NCI-H1694 treated with DMSO at 0.1 percent for 48 hours (cell line): ENCODE measurements at regions not wholly inside any gene's neighbourhood (a gene's known extent, or its start where the extent isn't known, plus 50 kb on each side); places are given as distances from the start of the nearest gene placed in this dataset.
"Not testable (repeated sequence)": the region's sequence is repeated elsewhere in the genome, so short reads cannot be mapped to it uniquely, and the experiment has no call there.

Source experiments
- DNase-seq: peaks from one replicate; lab custom pipeline; 2025; lab: John Stamatoyannopoulos, UW

DNA sequence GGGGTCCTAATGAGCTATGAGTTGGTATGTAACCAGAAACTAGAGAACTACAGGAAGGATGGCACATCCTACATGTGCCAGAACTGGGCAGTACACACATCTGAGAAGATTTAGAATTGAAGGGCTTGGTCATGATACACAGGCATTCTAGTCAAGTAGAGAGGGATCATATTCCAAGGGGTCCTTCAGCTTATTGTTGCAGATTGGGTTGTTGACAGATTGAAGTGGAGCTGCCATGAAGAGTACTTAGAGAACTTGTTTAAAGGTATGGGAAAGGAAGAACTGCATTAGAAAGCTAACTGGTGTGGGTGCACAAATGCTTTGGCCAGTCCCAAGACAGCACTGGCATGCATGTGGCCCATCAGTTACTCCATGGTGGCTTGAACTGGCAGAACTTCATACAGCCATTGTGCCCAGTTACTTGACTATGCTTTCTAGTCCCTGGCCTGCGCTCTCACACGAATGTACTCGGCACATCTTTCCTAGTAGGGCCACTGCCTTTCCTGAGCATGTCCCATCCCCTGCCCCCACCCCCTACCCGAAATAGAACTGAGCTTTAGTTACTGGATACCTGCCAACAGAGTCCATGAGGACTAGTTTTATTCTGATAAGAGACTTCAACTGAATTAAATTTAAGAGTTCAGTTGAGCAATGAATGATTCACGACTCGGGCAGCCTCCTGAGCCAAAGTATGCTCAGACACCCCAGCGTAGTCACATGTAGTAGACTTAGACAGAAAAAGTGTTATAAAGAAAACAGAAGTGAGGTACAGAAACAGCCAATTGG, 64.0 kb downstream of the CCNG2 start:
- no peak for DNase-seq

DNA sequence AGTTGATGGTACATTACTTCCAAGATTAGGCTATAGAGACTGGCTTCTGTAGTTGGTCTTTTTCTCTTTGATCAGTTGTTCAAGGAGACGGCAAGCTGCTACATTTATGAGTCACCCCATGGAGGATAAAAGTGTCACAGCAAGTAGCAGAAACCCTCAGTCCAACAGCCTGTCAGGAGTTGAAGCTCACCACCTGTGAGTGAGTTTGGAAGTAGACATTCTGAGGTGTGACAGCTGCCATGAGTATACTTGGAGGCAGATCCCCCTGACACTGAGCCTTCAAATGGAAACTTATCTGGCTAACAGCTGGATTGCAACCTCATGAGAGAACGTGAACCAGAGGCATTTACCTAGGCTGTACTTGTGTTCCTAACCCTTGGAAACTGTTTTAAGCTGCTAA, 68.0 kb downstream of the CCNG2 start:
- DNase-seq = no peak

DNA sequence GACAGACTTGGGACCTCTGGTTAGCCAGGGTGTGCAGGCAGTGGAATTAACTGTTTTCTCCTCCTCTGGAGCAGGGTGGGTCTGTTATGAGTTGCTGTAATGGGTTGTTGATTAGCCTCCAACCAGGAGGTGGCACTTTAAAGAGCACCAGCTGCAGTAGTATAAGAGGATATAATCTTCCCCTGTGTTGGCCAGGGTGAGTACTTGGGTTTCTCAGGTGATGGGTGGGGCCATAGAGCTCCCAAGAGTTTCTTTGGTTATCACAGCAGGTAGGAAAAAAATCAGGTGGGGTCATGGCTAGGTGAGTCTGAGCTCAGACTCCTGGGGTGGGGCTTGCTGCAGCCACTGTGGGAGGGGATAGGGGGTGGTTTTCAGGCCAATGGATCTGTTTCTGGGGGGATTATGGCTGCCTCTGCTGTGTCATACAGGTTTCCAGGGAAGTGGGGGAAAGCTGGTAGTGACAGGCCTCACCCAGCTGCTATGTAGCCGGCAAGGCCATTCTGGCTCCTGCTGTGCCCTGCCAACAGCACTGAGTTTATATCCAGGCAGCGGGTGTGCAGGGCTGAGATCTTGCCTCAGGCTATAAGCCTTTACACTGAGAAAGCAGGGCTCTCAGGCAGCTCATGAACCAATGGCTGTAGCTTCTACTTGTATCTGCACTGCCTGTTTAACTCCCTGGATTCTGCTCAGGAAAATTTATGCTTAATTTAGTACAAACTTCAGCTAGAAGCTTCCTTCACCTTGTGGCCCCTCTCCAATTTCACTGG, 70.1 kb downstream of the CCNG2 start:
- no peak for DNase-seq

GRCh38 chr4:77229433-77229832, 72.4 kb downstream of the CCNG2 start:
- no peak for DNase-seq

GRCh38 chr4:77232653-77233052, 75.6 kb downstream of the CCNG2 start:
- DNase-seq = no peak

DNA sequence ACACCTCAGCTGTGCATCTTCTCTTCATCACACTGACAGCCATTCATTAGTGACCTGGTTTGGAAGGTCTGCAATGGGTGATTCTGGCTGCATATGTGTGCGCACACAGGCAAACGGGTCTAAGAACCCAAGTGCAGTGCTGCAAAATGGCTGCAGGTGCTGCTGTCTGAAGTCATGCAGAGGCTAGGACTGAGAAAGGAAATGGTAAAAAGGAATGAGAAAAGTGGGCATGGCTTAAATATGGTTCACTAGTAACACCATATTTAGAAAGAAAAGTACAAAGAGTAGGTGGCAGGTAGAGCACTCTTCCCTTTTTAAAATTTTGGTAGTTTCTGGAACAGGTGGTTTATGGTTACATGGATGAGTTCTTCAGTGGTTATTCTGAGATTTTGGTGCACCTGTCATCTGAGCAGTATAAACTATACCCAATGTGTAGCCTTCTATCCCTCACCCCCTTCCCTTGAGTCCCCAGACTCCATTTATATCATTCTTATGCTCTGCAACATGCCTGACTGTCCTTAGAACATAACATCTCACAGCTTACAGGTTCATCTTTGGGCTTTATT, 78.4 kb downstream of the CCNG2 start:
- DNase-seq = no peak

- DNase-seq = no peak
Measured at GRCh38 chr4:77236806-77237205, 79.8 kb downstream of the CCNG2 start.

DNA sequence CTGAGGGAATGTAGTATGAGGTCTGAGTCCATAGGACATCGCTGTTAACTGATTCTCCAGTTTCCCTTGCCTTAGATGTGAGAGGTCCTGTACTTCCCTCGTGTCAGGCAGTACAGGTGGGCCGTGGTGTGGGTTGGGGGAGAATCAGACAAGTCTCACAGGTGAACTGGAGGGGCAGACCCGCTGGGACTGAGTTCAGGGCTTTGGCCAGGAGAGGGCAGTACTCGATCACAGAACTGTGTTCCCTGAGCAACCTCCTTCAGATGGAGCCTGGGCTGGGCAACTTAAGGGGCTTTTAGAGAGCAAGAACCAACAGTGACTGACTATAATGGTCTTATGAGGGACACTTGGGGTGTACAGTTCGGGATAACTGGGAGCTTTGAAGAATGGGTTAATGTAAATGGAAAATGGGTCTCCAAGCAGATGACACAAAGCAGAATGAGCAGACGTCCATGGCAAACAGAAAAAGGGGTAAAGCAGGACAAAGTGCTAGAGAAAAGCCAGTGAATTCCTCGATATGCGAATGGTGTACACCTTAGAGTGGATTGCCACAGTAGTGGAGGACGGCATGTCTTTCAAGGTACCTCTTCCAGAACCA, 83.6 kb downstream of the CCNG2 start:
- DNase-seq = peak; percentile 20

- no peak for DNase-seq
Measured at GRCh38 chr4:77248805-77249204, 91.8 kb downstream of the CCNG2 start.

- DNase-seq = no peak
Measured at GRCh38 chr4:77251751-77252150, 94.7 kb downstream of the CCNG2 start.

DNA sequence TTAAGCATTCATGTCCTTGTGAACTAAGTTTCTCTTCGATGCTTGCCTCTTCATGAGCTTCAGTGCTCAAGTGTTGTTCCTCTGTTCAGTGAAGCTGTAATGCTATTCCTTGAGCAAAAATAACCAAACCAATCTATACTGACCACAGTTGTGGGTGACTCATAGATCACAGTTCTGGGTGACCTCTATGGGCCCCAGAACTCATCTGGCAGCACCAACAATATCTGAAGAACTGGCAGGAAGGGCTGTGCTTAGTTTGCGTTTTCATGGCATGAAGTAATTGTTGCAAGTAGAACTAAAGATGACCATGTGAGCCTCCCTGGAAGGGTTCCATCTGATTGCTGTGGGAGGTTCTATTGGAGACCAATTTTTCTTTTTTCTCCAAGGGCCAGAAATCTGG, 106.2 kb downstream of the CCNG2 start:
- DNase-seq = no peak

- DNase-seq = not testable (repeated sequence)
Measured at GRCh38 chr4:77263976-77264375, 107.0 kb downstream of the CCNG2 start.

DNA sequence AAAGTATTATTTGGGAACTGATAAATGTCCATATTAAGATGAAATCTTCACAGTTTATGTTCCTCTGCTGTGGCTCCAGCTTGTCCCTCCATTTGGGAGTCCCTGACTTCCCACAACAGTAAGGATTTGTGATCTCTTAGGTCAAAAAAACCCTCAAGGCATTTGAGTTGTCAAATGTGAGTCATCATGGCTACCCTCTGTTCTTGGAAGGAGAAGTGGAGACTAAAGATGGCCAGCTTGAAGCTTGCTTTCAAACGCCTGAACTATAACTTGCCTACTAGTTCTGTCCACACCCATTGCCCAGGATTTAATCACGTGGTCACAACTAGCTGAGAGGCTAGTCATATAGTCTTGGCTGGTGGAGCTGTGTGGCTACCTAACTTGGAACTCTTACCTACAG, 107.8 kb downstream of the CCNG2 start:
- DNase-seq = no peak

DNA sequence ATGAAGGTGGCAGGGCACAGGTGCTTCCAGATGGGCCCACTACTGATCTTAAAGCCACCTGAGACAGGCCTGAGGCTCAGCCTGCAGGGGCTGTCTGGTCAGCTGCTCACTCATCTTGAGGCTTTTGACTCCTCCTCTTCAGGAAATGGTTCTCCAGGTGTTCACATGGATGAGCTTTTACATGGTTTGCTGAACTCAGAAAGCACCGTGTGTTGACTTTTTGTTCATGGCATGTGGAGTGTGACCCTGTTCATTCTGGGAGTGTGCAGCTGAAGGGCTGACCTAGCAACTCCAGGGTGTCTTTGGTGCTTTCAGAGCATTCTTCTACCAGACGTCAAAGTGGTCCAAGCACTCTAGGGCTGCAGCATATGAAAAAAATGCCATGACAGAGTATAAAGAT, 111.1 kb downstream of the CCNG2 start:
- no peak for DNase-seq

DNA sequence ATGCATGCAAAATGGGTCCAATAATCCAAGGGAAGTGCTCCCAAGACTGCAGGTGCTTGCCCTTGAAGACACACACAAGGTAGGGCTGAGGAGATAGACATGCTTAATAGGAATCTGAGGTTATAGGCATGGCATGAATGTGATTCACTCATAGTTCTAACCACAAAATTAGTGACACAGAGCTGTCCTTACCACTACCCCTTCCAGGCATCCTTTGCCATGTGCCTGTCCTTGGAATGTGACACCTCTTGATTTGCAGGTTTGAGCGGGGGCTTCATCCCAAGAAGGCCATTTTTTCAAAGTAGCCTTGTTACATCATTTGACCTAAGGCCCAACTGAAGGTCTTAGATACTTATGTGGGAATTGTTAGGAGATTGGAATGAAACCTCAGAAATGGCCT, 112.5 kb downstream of the CCNG2 start:
- DNase-seq = no peak

GRCh38 chr4:77273412-77273811, 116.4 kb downstream of the CCNG2 start:
- no peak for DNase-seq

DNA sequence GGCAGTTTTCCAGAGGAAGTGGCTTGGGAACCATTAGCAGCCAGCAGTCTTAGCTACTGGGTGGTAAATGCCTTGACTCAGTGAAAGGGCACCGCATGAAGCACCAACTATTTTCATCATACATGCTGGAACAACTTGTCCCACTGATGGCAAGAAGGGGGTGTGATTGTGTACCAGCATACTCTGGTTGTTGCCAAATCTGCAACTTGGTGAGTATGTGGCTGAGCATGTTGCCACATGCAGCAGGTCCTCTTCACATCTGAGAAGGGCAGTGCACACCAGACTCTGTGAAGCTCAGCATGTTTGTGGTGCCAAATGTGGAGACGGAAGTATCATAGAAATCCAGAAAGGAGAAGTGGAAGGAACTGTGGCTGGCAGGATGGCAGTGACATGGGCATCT, 122.1 kb downstream of the CCNG2 start:
- DNase-seq = not testable (repeated sequence)

- DNase-seq = no peak
Measured at GRCh38 chr4:77282305-77282704, 125.3 kb downstream of the CCNG2 start.

DNA sequence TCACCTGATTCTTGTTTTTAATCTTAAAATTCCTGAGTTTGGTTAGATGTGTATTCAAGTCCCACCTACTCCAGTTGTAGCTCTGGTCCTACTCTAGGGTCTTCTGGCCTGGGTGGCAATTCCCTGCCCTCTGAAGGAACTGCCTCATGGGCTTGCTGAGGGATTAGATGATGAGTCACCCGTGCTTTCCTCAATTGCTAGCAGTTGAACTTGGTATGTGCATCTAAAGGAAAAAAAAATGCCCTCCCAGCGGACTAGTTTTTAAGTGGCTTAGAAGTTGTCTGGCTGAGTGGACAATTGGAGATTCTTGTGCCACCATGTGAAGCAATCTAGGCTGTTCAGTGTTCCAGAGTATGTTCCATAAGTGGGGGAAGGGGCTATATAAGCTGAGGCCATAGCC, 127.0 kb downstream of the CCNG2 start:
- DNase-seq = no peak

GRCh38 chr4:77286906-77287305, 129.9 kb downstream of the CCNG2 start:
- DNase-seq = no peak

- DNase-seq = no peak
Measured at GRCh38 chr4:77293426-77293825, 136.4 kb downstream of the CCNG2 start.

DNA sequence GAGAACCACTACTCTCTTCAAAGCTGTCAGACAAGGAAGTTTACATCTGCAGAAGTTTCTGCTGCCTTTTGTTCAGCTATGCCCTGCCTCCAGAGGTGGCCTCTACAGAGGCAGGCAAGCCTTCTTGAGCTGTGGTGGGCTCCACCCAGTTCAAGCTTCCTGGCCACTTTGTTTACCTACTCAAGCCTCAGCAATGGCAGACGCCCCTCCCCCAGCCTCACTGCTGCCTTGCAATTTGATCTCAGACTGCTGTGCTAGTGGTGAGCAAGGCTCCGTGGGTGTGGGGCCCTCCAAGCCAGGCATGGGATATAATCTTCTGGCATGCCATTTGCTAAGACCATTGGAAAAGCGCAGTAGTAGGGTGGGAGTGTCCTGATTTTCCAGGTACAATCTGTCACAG, 144.0 kb downstream of the CCNG2 start:
- DNase-seq = not testable (repeated sequence)

- no peak for DNase-seq
Measured at GRCh38 chr4:77305766-77306165, 148.8 kb downstream of the CCNG2 start.
